ENCODE measurements at regions not wholly inside any gene's neighbourhood (a gene's known extent, or its start where the extent isn't known, plus 50 kb on each side); places are given as distances from the start of the nearest gene placed in this dataset.
A peak's percentile ranks its signal among the peaks of the same experiment; 100 is the strongest.
"Not testable (repeated sequence)": the region's sequence is repeated elsewhere in the genome, so short reads cannot be mapped to it uniquely, and the experiment has no call there.

- H3K9me2 ChIP-seq (replicated peaks; ENCODE audit: low read length); CTCF ChIA-PET; H3K4me2 ChIP-seq (ENCODE audit: low read length); H4K20me1 ChIP-seq (ENCODE audit: low read length); H3K4me1 ChIP-seq (ENCODE audit: insufficient read depth, low read length); intact Hi-C loops (cut with micrococcal nuclease); POLR2A ChIA-PET (ENCODE audit: unreplicated experiment); H3K9me3 ChIP-seq (ENCODE audit: low read length); H3K27me3 ChIP-seq (ENCODE audit: low read length); H3F3A ChIP-seq (ENCODE audit: low read length, unreplicated experiment); ATAC-seq; H3K79me2 ChIP-seq (ENCODE audit: low read length); H2AFZ ChIP-seq (ENCODE audit: low read length); H3K4me3 ChIP-seq (ENCODE audit: low read length); H3K27ac ChIP-seq (ENCODE audit: low read length); BruUV-seq (replicated peaks); DNase-seq; H3K36me3 ChIP-seq (ENCODE audit: low read depth, low read length); H3K9ac ChIP-seq (ENCODE audit: low read length): not testable (repeated sequence)
Observed at GRCh38 chr15:20473465-20473864, 68.1 kb downstream of the GOLGA6L6 start.

DNA sequence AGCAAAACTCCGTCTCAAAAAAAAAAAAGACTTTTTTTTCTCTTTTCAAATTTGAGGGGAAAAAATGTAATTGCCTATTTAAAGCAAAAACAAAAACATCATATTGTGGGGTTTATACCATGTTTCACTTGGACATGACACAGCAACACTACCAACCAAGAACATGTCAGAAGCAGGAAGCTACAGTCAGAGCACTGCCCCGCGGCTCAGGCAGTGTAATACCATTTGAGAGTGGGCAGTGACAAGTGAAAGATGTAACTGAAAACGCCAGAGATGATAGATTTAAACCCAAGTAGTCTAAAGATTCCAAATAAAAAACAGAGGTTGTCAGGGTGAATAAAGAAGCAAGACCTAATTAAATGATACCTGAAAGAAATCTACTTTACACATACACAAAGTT lies 68.6 kb downstream of the GOLGA6L6 start:
- ATAC-seq; H3K4me2 ChIP-seq (ENCODE audit: low read length); H3K36me3 ChIP-seq (ENCODE audit: low read depth, low read length); H3K27ac ChIP-seq (ENCODE audit: low read length); H4K20me1 ChIP-seq (ENCODE audit: low read length); CTCF ChIA-PET; H3K79me2 ChIP-seq (ENCODE audit: low read length); H3K4me1 ChIP-seq (ENCODE audit: insufficient read depth, low read length); POLR2A ChIA-PET (ENCODE audit: unreplicated experiment); H2AFZ ChIP-seq (ENCODE audit: low read length); DNase-seq; intact Hi-C loops (cut with micrococcal nuclease); H3K9me2 ChIP-seq (replicated peaks; ENCODE audit: low read length); BruUV-seq (replicated peaks); H3F3A ChIP-seq (ENCODE audit: low read length, unreplicated experiment); H3K9ac ChIP-seq (ENCODE audit: low read length); H3K4me3 ChIP-seq (ENCODE audit: low read length); H3K9me3 ChIP-seq (ENCODE audit: low read length); H3K27me3 ChIP-seq (ENCODE audit: low read length): not testable (repeated sequence)

DNA sequence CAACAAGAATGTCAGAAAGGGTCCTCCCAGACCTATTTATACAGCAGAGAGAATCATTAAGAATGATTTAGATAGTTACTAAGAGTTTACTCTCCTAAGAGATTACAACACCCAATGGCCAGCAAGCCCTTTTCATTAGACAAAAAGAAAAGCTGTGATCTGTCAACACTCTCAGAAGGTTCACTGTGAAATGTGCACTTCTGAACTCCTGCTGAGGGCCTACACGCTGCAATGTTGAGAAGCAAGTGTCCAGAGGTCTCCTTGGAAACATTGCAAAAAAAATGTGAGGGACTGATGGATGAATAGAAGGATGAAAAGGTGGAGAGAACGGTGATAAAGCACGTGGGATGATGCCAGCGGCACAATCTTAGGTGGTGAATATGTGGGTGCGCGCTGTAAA lies 70.8 kb downstream of the GOLGA6L6 start:
- POLR2A ChIA-PET (ENCODE audit: unreplicated experiment); H3K27ac ChIP-seq (ENCODE audit: low read length); H3K9ac ChIP-seq (ENCODE audit: low read length); H3K79me2 ChIP-seq (ENCODE audit: low read length); H3F3A ChIP-seq (ENCODE audit: low read length, unreplicated experiment); H3K9me2 ChIP-seq (replicated peaks; ENCODE audit: low read length); H2AFZ ChIP-seq (ENCODE audit: low read length); ATAC-seq; H3K36me3 ChIP-seq (ENCODE audit: low read depth, low read length); H3K4me3 ChIP-seq (ENCODE audit: low read length); H3K4me2 ChIP-seq (ENCODE audit: low read length); BruUV-seq (replicated peaks); DNase-seq; H4K20me1 ChIP-seq (ENCODE audit: low read length); intact Hi-C loops (cut with micrococcal nuclease); CTCF ChIA-PET; H3K4me1 ChIP-seq (ENCODE audit: insufficient read depth, low read length); H3K9me3 ChIP-seq (ENCODE audit: low read length); H3K27me3 ChIP-seq (ENCODE audit: low read length): not testable (repeated sequence)

DNA sequence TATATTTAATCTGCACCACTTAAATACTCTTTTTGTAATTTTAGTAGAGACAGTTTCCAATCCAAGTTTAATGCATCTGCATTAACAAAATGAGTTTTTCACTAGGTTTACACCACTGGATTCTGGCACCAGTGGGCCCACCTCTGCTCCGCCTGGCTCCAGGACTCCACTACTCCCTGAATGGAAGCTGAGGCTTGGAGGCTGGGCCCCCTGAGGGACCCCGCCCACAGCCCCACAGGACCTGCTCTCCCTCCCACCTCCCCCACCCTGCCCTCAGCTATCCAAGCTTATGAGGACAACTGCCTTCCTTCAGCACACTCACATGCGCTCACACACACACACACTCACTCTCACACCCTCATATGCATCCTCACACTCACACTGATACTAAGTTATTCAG lies 100.5 kb downstream of the GOLGA6L6 start:
- H3K4me3 ChIP-seq (ENCODE audit: low read length); H3K27ac ChIP-seq (ENCODE audit: low read length); BruUV-seq (replicated peaks); H3K9me2 ChIP-seq (replicated peaks; ENCODE audit: low read length); ATAC-seq; H4K20me1 ChIP-seq (ENCODE audit: low read length); H3K27me3 ChIP-seq (ENCODE audit: low read length); H3K4me1 ChIP-seq (ENCODE audit: insufficient read depth, low read length); H3K79me2 ChIP-seq (ENCODE audit: low read length); H3K36me3 ChIP-seq (ENCODE audit: low read depth, low read length); H3K4me2 ChIP-seq (ENCODE audit: low read length); intact Hi-C loops (cut with micrococcal nuclease); H2AFZ ChIP-seq (ENCODE audit: low read length); H3F3A ChIP-seq (ENCODE audit: low read length, unreplicated experiment); POLR2A ChIA-PET (ENCODE audit: unreplicated experiment); H3K9me3 ChIP-seq (ENCODE audit: low read length); CTCF ChIA-PET; DNase-seq; H3K9ac ChIP-seq (ENCODE audit: low read length): not testable (repeated sequence)

DNA sequence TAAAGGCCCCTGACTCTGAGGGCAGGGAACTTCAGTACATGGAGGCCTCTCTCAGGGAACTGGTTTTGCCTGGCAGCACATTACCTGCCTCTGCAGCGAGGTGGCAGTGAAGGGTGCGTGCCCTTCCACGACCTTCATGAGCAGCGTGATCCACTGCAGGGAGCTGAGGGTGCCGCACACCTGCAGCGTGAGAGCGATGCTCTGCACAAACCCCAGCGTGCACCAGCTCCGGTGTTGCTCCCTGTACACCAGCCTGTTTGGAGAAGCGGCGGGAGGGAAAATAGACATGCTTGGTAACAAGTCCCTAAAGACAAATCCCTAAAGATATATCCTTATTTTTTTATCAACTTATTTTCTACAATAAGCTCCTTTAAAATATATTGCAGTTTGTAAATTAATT lies 101.2 kb downstream of the GOLGA6L6 start:
- CTCF ChIA-PET; BruUV-seq (replicated peaks); H4K20me1 ChIP-seq (ENCODE audit: low read length); H3K4me3 ChIP-seq (ENCODE audit: low read length); H3K9me3 ChIP-seq (ENCODE audit: low read length); H2AFZ ChIP-seq (ENCODE audit: low read length); H3K27ac ChIP-seq (ENCODE audit: low read length); DNase-seq; H3K36me3 ChIP-seq (ENCODE audit: low read depth, low read length); H3K27me3 ChIP-seq (ENCODE audit: low read length); POLR2A ChIA-PET (ENCODE audit: unreplicated experiment); intact Hi-C loops (cut with micrococcal nuclease); ATAC-seq; H3K9me2 ChIP-seq (replicated peaks; ENCODE audit: low read length); H3K79me2 ChIP-seq (ENCODE audit: low read length); H3K4me2 ChIP-seq (ENCODE audit: low read length); H3K9ac ChIP-seq (ENCODE audit: low read length); H3K4me1 ChIP-seq (ENCODE audit: insufficient read depth, low read length); H3F3A ChIP-seq (ENCODE audit: low read length, unreplicated experiment): not testable (repeated sequence)

DNA sequence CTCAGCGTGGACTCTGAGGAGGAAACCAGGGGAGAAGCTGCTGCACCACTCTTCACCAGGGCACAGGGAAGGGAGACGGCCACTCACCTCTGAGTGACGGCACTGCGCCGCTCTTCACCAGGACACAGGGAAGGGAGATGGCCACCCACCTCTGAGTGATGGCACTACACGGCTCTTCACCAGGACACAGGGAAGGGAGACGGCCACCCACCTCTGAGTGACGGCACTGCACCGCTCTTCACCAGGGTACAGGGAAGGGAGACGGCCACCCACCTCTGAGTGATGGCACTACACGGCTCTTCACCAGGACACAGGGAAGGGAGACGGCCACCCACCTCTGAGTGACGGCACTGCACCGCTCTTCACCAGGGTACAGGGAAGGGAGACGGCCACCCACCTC lies 102.5 kb downstream of the GOLGA6L6 start:
- H3K4me2 ChIP-seq (ENCODE audit: low read length); H3K79me2 ChIP-seq (ENCODE audit: low read length); DNase-seq; H3K9me2 ChIP-seq (replicated peaks; ENCODE audit: low read length); H3K4me3 ChIP-seq (ENCODE audit: low read length); intact Hi-C loops (cut with micrococcal nuclease); H3K9ac ChIP-seq (ENCODE audit: low read length); H3K9me3 ChIP-seq (ENCODE audit: low read length); H4K20me1 ChIP-seq (ENCODE audit: low read length); POLR2A ChIA-PET (ENCODE audit: unreplicated experiment); H3K27ac ChIP-seq (ENCODE audit: low read length); CTCF ChIA-PET; ATAC-seq; H3K36me3 ChIP-seq (ENCODE audit: low read depth, low read length); H3K4me1 ChIP-seq (ENCODE audit: insufficient read depth, low read length); H3F3A ChIP-seq (ENCODE audit: low read length, unreplicated experiment); H3K27me3 ChIP-seq (ENCODE audit: low read length); H2AFZ ChIP-seq (ENCODE audit: low read length): not testable (repeated sequence)
- TSS peak; percentile 46 for BruUV-seq (replicated peaks)

DNA sequence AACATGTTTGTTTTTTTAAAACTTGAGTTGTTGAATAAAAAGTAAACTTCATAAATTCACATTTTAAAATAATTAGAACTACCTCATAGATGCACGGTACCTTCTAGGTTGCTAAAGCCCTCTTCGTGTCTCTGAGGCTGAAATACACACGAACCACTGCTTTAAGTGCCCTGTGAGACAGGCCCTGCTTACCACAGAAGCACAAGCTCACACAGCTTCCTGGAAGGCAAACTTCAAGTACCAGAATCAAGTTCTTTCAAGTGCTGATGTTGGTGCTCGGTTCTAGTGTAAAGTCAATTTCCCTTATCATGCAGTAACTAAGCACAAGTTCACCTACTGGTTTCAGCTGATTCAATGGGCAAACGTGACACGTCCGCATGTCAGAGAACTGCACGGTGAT lies 103.3 kb downstream of the GOLGA6L6 start:
- H3K27me3 ChIP-seq (ENCODE audit: low read length); DNase-seq; H3K79me2 ChIP-seq (ENCODE audit: low read length); ATAC-seq; H3K9me2 ChIP-seq (replicated peaks; ENCODE audit: low read length); intact Hi-C loops (cut with micrococcal nuclease); H3K27ac ChIP-seq (ENCODE audit: low read length); POLR2A ChIA-PET (ENCODE audit: unreplicated experiment); BruUV-seq (replicated peaks); H2AFZ ChIP-seq (ENCODE audit: low read length); H4K20me1 ChIP-seq (ENCODE audit: low read length); H3K9ac ChIP-seq (ENCODE audit: low read length); H3K4me1 ChIP-seq (ENCODE audit: insufficient read depth, low read length); H3K4me2 ChIP-seq (ENCODE audit: low read length); H3K36me3 ChIP-seq (ENCODE audit: low read depth, low read length); CTCF ChIA-PET; H3K9me3 ChIP-seq (ENCODE audit: low read length); H3F3A ChIP-seq (ENCODE audit: low read length, unreplicated experiment); H3K4me3 ChIP-seq (ENCODE audit: low read length): not testable (repeated sequence)
